ENCODE measurements at regions not wholly inside any gene's neighbourhood (a gene's known extent, or its start where the extent isn't known, plus 50 kb on each side); places are given as distances from the start of the nearest gene placed in this dataset.

DNA sequence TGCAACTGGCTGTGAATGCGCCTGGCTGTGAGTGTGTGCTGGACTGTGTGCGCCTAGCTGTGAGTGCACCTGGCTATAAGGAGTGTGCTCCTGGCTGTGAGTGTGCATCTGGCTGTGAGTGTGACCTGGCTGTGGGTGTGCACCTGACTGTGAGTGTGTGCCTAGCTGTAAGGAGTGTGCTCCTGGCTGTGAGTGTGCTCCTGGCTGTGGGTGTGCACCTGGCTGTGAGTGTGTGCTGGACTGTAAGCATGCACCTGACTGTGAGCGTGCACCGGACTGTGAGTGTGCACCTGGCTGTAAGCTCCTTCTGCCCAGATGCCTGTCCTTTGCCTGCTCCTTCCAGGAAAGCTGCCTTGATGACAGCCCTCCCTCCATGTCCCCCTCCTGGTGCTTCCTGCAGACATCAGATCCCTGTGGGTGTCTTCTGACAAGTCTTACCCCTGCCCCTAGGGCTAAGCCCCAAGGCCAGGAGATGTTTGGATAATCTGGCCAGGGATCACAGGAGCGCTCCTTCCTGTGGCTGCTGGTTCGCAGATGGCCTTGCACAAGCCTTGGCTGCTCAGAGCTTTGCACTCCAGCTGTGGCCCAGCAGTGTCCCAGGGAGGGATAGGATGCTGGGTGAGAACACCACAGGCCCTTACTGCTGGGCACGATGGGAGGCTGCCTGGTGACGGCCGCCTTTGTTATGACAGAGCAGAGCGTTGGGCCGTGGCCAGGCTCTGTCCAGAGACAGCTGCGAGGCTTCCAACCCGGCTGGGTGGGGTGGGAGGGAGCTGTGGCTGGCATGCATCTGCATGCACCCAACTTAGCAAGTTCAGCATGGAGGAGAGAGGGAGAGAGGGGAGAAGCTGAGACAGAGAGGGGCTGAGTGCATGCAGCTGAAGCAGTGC, 89.9 kb downstream of the GLI2 start:
- Mint-ChIP-seq H3K4me1 (no peaks in the 10 kb centered on the region), H3K27me3 (peaks cover 12% of the 10 kb centered on the region), H3K27ac (ENCODE audit: low read depth) (no peak overlapping the region), H3K36me3 (ENCODE audit: insufficient read depth) (peaks cover 2% of the 10 kb centered on the region), H3K4me3 (no peak overlapping the region), H3K9me3 (no peaks in the 10 kb centered on the region)
- DNase-seq (ENCODE audit: low spot score in 2 of 2) (no peak), ATAC-seq (replicated peaks; ENCODE audit: extremely low read depth, poor library complexity, severe bottlenecking) (no peak)

DNA sequence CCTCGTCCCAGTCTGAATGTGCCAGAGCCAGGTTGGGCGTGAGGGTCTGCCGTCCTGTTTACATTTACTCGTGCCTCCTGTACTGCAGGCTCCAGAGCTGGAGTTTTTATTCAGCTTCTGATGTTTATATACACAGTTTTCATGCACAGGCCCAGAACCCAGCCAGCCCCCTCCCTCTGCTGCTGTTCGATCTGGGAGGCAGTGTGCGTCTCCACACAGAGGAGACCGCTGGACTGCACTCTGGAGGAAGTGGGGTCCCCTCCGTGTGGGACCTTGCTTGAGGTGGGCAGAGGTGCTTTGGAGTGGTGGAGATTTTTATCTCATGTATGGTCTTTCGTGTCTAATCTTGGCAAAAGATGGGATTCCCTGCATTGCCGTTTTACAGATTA, 90.6 kb downstream of the GLI2 start:
- Mint-ChIP-seq H3K4me3 (no peak overlapping the region), H3K9me3 (no peaks in the 10 kb centered on the region), H3K36me3 (ENCODE audit: insufficient read depth) (peaks cover 2% of the 10 kb centered on the region), H3K27ac (ENCODE audit: low read depth) (no peak overlapping the region), H3K27me3 (peaks cover 12% of the 10 kb centered on the region), H3K4me1 (no peaks in the 10 kb centered on the region)
- ATAC-seq (replicated peaks; ENCODE audit: extremely low read depth, poor library complexity, severe bottlenecking) (no peak), DNase-seq (ENCODE audit: low spot score in 2 of 2) (no peak)

DNA sequence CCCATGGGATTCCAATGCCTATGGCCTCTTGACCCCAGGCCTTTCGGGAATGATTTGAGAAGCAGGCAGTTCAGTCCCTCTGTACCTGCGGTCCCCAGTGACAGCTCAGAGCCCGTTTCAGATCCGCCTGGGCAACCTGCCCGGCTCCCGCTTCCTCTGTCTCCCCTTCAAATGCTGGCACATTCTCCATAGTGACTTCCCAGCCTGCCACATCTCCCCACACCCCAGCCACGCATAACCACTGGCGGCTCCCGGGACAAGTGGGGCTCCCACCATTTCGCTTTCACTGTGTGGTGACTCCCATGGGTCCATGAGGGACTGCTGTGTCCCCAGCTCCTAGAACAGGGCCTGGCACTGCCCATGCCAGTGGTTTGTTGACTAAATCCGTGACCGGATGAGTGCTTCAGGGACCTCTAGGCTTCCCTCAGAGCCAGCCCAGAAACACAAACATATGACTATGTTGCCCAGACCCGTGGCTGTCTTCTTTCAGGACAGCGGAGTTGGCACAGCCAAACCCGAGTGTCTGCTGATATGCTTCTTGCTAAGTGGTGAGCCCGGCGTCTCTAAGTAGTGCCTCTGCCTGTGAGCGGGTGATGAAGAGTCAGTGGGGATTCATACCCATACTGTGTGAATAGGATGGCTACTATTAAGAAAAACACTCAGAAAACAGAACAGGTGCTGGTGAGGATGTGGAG, 91.2 kb downstream of the GLI2 start:
- Mint-ChIP-seq H3K9me3 (no peaks in the 10 kb centered on the region), H3K4me3 (no peak overlapping the region), H3K27me3 (peaks cover 12% of the 10 kb centered on the region), H3K36me3 (ENCODE audit: insufficient read depth) (peaks cover 2% of the 10 kb centered on the region), H3K27ac (ENCODE audit: low read depth) (no peak overlapping the region), H3K4me1 (no peaks in the 10 kb centered on the region)
- ATAC-seq (replicated peaks; ENCODE audit: extremely low read depth, poor library complexity, severe bottlenecking) (no peak), DNase-seq (ENCODE audit: low spot score in 2 of 2) (no peak)

- DNase-seq (ENCODE audit: low spot score in 2 of 2), result no peak
- H3K4me1 Mint-ChIP-seq, result no peaks in the 10 kb centered on the region
- no peak overlapping the region for H3K4me3 Mint-ChIP-seq
- no peaks in the 10 kb centered on the region for H3K9me3 Mint-ChIP-seq
- no peak overlapping the region for H3K27ac Mint-ChIP-seq (ENCODE audit: low read depth)
- H3K36me3 Mint-ChIP-seq (ENCODE audit: insufficient read depth), result peaks cover 2% of the 10 kb centered on the region
- H3K27me3 Mint-ChIP-seq, result peaks cover 11% of the 10 kb centered on the region
- no peak for ATAC-seq (replicated peaks; ENCODE audit: extremely low read depth, poor library complexity, severe bottlenecking)
Observed at GRCh38 chr2:120828066-120828465, 92.4 kb downstream of the GLI2 start.

DNA sequence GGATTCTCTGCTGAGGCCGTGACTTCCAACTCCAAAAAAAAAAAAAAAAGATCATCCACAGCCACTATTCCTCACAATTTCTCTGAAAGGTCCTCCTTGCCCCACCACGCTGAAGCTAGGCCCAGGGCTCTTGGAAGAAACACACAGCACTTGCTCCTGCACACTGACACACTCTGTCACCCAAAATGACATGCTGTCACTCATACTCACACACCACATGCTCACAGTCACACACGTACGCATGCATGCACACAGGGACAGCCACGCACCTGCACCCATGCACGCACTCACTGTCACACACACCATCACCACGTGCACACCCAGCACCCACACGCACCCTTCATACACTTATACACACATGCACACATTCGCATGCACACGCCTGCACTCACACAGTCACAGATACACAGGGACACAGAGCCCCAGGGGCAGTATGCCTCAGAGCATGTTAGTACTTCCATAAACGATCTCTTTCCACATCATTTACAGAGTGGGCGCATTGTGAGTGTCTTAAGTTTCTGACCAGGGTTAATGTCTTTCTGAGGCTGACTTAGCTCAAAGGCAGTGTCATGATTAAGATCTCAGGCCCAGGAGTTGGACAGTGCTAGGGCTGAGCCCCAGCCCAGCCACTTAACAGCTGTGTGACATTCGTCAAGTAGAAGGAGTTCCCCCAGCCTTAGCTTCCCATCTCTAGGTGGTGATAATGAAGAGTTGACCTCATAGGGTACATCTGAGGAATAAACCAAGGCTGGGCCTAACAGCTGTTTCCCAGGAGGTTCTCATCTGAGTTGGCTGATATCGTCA, 93.4 kb downstream of the GLI2 start:
- Mint-ChIP-seq H3K9me3 (no peaks in the 10 kb centered on the region), H3K27me3 (peaks cover 1% of the 10 kb centered on the region), H3K36me3 (ENCODE audit: insufficient read depth) (peaks cover under 1% of the 10 kb centered on the region), H3K27ac (ENCODE audit: low read depth) (no peak overlapping the region), H3K4me1 (no peaks in the 10 kb centered on the region), H3K4me3 (no peak overlapping the region)
- no peak for DNase-seq (ENCODE audit: low spot score in 2 of 2)
- ATAC-seq (replicated peaks; ENCODE audit: extremely low read depth, poor library complexity, severe bottlenecking), result no peak

DNA sequence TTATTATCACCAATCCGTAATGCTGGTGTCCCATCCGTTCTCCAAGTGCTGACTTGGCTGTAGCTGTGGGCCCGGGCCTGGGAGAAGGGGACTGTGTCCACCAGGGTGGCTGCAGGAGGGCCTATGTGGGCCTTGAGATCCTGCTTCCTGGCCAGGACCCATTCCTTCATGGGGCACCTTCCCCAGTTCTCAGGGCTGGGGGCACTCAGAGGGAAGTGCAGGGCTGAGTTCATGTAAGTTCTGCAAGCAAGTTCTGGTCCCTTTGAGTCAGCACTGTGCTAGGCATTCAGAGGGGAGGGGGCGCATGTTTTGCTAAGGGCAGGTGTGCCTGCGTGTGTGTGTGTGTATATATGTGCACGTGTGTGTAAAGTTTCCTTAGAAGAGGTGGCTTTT, 94.0 kb downstream of the GLI2 start:
- no peak for DNase-seq (ENCODE audit: low spot score in 2 of 2)
- H3K27ac Mint-ChIP-seq (ENCODE audit: low read depth), result no peak overlapping the region
- H3K36me3 Mint-ChIP-seq (ENCODE audit: insufficient read depth), result no peaks in the 10 kb centered on the region
- H3K9me3 Mint-ChIP-seq, result no peaks in the 10 kb centered on the region
- H3K4me3 Mint-ChIP-seq, result no peak overlapping the region
- ATAC-seq (replicated peaks; ENCODE audit: extremely low read depth, poor library complexity, severe bottlenecking), result no peak
- no peaks in the 10 kb centered on the region for H3K4me1 Mint-ChIP-seq
- no peaks in the 10 kb centered on the region for H3K27me3 Mint-ChIP-seq

DNA sequence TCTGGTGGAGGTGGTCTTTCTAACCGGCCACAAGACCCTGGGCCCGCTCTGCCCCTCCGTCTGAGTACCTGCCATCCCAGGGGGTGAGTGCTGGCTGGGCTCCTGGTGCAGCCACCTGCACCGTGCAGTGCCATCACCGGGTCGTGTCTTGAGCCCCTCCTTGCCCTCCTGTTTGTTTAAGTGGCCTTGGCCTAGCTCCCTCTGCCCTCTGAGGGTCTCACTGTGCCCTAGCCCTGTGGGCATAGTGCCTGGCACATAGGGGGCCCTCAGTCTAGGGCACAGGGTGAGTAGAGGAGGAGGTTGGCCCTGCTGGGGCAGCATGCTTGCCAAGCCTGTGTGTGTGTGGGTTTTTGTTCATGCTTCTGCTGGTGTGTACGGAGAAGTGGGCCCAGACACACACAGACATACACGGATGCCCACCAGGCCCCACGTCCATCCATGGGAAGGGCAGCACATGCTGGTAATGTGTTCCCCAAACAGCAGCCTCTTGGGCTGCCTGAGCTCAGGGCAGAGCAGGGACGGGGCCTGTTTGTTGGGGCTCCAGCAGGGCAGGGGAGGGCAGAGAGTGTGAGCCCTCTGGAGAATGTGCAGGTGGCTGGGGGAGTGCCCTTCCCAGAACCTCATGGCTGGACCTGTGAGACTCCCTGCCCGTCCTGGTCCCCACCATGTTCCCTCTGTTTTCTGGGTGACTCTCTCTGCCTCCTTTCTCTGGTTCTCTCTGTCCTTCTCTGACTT, 94.6 kb downstream of the GLI2 start:
- no peak for DNase-seq (ENCODE audit: low spot score in 2 of 2)
- Mint-ChIP-seq H3K27me3 (no peaks in the 10 kb centered on the region), H3K27ac (ENCODE audit: low read depth) (no peak overlapping the region), H3K4me3 (no peak overlapping the region), H3K4me1 (no peaks in the 10 kb centered on the region), H3K36me3 (ENCODE audit: insufficient read depth) (no peaks in the 10 kb centered on the region), H3K9me3 (no peaks in the 10 kb centered on the region)
- ATAC-seq (replicated peaks; ENCODE audit: extremely low read depth, poor library complexity, severe bottlenecking), result no peak

GRCh38 chr2:120831086-120831485, 95.4 kb downstream of the GLI2 start:
- Mint-ChIP-seq H3K27me3 (no peaks in the 10 kb centered on the region), H3K36me3 (ENCODE audit: insufficient read depth) (no peaks in the 10 kb centered on the region), H3K27ac (ENCODE audit: low read depth) (no peak overlapping the region), H3K4me1 (no peaks in the 10 kb centered on the region), H3K4me3 (no peak overlapping the region), H3K9me3 (no peaks in the 10 kb centered on the region)
- DNase-seq (ENCODE audit: low spot score in 2 of 2), result no peak
- no peak for ATAC-seq (replicated peaks; ENCODE audit: extremely low read depth, poor library complexity, severe bottlenecking)

DNA sequence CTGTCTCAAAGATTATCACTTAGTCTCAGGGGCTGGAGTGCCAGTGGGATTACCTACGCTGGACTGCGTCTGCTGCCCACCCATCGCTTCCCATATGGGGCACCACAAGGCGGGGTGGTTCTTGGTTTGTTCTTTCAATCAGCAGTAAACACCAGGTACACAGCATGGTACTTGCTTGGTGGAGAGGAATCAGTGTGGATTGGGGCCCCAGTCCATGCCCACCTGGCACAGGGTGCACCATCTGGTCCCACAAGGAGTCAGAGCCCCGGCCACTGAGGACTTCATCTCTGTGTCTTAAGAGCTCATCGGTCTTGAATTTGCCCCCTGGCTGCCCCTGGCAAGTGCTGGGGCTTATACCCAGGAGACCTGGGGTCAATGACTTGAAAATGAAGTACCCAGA, 96.2 kb downstream of the GLI2 start:
- H3K4me3 Mint-ChIP-seq, result no peak overlapping the region
- no peaks in the 10 kb centered on the region for H3K4me1 Mint-ChIP-seq
- no peak overlapping the region for H3K27ac Mint-ChIP-seq (ENCODE audit: low read depth)
- DNase-seq (ENCODE audit: low spot score in 2 of 2), result no peak
- H3K36me3 Mint-ChIP-seq (ENCODE audit: insufficient read depth), result no peaks in the 10 kb centered on the region
- H3K9me3 Mint-ChIP-seq, result no peaks in the 10 kb centered on the region
- H3K27me3 Mint-ChIP-seq, result no peaks in the 10 kb centered on the region
- ATAC-seq (replicated peaks; ENCODE audit: extremely low read depth, poor library complexity, severe bottlenecking), result no peak

- H3K36me3 Mint-ChIP-seq (ENCODE audit: insufficient read depth), result no peaks in the 10 kb centered on the region
- H3K4me1 Mint-ChIP-seq, result no peaks in the 10 kb centered on the region
- no peak overlapping the region for H3K4me3 Mint-ChIP-seq
- H3K27ac Mint-ChIP-seq (ENCODE audit: low read depth), result no peak overlapping the region
- DNase-seq (ENCODE audit: low spot score in 2 of 2), result no peak
- H3K27me3 Mint-ChIP-seq, result no peaks in the 10 kb centered on the region
- no peaks in the 10 kb centered on the region for H3K9me3 Mint-ChIP-seq
- no peak for ATAC-seq (replicated peaks; ENCODE audit: extremely low read depth, poor library complexity, severe bottlenecking)
Observed at GRCh38 chr2:120832296-120833070, 96.8 kb downstream of the GLI2 start.

DNA sequence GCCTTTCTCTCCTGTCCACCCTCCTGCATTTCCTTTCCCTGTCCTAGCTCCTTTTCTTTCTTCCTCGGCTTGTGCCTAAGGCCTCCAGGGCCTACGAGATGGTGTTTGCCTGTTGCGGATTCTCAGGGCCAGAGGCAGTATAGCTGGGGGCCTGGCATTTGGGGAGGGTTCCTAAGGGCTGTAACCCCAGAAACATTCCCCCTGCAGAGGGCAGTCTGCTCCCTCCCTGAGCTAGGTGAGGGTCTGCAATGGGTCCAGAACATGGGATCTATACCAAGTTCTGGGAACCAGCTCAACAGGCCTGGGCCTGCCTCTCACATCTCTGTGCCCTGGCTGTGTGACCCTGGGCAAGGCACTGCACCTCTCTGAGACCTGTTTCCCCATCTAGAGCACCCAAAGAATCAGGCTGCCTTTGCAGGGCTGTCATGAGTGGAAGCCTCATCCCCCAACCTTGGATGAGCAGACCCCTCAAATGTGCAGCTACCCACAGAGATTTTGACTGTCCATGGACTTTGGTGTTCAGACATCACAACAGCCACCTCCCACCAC, 97.5 kb downstream of the GLI2 start:
- DNase-seq (ENCODE audit: low spot score in 2 of 2) (no peak), ATAC-seq (replicated peaks; ENCODE audit: extremely low read depth, poor library complexity, severe bottlenecking) (no peak)
- Mint-ChIP-seq H3K4me3 (no peak overlapping the region), H3K27ac (ENCODE audit: low read depth) (no peak overlapping the region), H3K4me1 (no peaks in the 10 kb centered on the region), H3K9me3 (no peaks in the 10 kb centered on the region), H3K36me3 (ENCODE audit: insufficient read depth) (no peaks in the 10 kb centered on the region), H3K27me3 (no peaks in the 10 kb centered on the region)

All from central memory CD8-positive, alpha-beta T cell (primary cell).